ENCODE measurements at regions not wholly inside any gene's neighbourhood (a gene's known extent, or its start where the extent isn't known, plus 50 kb on each side); places are given as distances from the start of the nearest gene placed in this dataset.

DNA sequence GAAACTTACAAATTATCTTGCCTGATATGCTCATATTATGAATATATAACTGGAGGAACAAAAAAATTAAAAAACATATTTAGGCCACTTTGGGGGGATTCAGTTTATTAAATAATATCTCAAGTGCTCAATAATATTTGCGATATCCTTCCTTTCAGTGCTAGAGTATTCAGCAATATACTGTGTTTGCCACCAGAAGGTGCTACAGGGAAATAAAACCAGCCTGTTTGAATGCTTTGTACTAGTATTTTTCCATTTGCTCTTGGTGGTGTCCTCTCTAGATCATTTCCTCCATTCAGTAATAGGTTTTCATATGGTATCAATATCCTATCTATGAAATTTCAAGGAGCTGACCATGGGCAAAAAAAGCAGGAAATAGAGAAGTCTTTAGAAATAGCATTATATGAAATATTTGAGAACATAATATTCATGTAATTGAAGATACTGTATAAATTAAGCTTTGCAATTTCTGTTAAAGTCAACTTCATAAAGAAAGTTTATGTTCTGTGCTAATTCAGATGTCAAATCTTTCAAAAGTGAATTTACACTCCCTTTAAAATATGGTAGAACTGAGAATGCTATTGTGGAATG lies 106.2 kb upstream of the NAV3 start:
- ChIA-PET CTCF (no interaction called here), POLR2A (no interaction called here)
- no peak for ATAC-seq
- Mint-ChIP-seq H3K4me1 (ENCODE audit: low read depth) (no peaks in the 10 kb centered on the region), H3K9me3 (peaks cover 2% of the 10 kb centered on the region), H3K27ac (no peak overlapping the region), H3K36me3 (ENCODE audit: low read depth) (no peaks in the 10 kb centered on the region), H3K27me3 (no peaks in the 10 kb centered on the region), H3K4me3 (no peak overlapping the region)
- TF ChIP-seq, protein P1, sequence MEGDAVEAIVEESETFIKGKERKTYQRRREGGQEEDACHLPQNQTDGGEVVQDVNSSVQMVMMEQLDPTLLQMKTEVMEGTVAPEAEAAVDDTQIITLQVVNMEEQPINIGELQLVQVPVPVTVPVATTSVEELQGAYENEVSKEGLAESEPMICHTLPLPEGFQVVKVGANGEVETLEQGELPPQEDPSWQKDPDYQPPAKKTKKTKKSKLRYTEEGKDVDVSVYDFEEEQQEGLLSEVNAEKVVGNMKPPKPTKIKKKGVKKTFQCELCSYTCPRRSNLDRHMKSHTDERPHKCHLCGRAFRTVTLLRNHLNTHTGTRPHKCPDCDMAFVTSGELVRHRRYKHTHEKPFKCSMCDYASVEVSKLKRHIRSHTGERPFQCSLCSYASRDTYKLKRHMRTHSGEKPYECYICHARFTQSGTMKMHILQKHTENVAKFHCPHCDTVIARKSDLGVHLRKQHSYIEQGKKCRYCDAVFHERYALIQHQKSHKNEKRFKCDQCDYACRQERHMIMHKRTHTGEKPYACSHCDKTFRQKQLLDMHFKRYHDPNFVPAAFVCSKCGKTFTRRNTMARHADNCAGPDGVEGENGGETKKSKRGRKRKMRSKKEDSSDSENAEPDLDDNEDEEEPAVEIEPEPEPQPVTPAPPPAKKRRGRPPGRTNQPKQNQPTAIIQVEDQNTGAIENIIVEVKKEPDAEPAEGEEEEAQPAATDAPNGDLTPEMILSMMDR (IDR thresholded peaks at IDR 0.05), result no peak
- intact Hi-C loops (cut with micrococcal nuclease), result no loop called here
- DNase-seq, result no peak

DNA sequence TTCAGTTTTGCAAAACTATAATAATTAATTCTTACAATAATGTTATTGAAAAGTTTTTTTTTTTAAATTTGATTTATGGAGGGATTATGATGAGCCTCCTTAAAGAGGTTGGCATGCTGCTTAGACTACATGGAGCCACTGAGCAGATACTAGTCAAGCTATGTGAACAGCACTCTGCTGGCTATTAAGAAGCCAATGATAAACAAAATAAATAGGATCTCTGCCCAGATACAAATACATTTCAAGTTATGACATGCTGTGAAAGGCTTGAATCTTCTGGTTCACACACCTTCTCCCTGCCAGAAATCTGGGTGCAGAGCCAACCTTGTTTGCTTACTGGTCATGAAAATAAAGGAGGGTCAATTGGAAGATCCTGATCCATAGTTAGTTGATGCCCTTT lies 107.4 kb upstream of the NAV3 start:
- CTCF ChIA-PET, result no interaction called here
- H3K27ac Mint-ChIP-seq, result no peak overlapping the region

DNA sequence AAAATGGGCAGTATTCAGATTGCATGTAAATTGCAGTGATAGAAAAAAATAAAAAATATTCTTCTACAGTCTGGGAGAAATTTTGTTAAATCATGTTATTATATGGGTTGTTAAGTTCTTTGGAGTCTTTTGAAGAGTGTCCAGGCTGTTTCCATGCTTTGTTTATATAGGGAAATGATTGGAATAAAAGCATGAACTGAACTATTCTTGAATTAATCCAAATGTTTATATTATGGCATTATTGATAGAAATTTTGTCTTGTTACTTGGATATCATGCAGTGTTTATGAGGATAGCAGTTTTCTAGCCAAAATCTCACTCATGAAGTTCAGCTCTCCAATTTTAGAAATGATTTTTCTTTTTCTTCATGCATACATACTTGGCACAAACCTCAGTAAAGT lies 108.2 kb upstream of the NAV3 start:
- H3K9me3 Mint-ChIP-seq, result peaks cover 2% of the 10 kb centered on the region
- no peaks in the 10 kb centered on the region for H3K27me3 Mint-ChIP-seq
- intact Hi-C loops (cut with micrococcal nuclease), result no loop called here
- H3K36me3 Mint-ChIP-seq (ENCODE audit: low read depth), result no peaks in the 10 kb centered on the region
- no peak for ATAC-seq
- no peaks in the 10 kb centered on the region for H3K4me1 Mint-ChIP-seq (ENCODE audit: low read depth)
- no peak overlapping the region for H3K27ac Mint-ChIP-seq
- ChIA-PET POLR2A (no interaction called here), CTCF (no interaction called here)
- TF ChIP-seq, protein P1 (IDR thresholded peaks at IDR 0.05), result no peak
- no peak for DNase-seq
- no peak overlapping the region for H3K4me3 Mint-ChIP-seq

More for the DNA sequence above, 107.4 kb upstream of the NAV3 start:
- no peaks in the 10 kb centered on the region for H3K36me3 Mint-ChIP-seq (ENCODE audit: low read depth)
- ATAC-seq (no peak), DNase-seq (no peak)
- H3K27me3 Mint-ChIP-seq, result no peaks in the 10 kb centered on the region
- TF ChIP-seq, protein P1 (IDR thresholded peaks at IDR 0.05), result no peak
- H3K4me3 Mint-ChIP-seq, result no peak overlapping the region
- H3K4me1 Mint-ChIP-seq (ENCODE audit: low read depth), result no peaks in the 10 kb centered on the region
- intact Hi-C loops (cut with micrococcal nuclease), result no loop called here
- POLR2A ChIA-PET, result no interaction called here
- H3K9me3 Mint-ChIP-seq, result peaks cover 2% of the 10 kb centered on the region

DNA sequence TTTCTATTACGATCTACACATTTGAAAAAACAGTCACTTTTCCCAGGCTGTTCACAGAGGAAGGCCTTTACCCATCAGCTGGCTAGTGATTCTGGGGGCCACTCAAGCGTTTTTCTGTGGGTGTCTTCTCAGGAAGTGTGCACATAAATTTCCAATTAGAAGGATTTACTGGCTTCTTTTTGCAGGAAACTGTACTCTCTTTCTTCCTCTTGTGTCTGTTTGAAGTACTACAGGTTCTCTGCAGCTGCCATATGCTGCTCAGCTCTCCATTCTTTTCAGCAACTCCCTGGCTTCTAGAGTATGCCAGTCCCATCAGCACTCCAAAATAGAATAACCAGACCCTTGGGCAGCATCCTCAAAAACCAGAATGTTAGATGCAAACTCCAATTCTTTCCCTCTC lies 110.4 kb upstream of the NAV3 start:
- DNase-seq, result no peak
- TF ChIP-seq, protein P1 (IDR thresholded peaks at IDR 0.05), result no peak
- intact Hi-C loops (cut with micrococcal nuclease), result no loop called here
- Mint-ChIP-seq H3K4me1 (ENCODE audit: low read depth) (no peaks in the 10 kb centered on the region), H3K36me3 (ENCODE audit: low read depth) (no peaks in the 10 kb centered on the region), H3K27me3 (no peaks in the 10 kb centered on the region), H3K27ac (no peak overlapping the region), H3K4me3 (no peak overlapping the region), H3K9me3 (peaks cover 3% of the 10 kb centered on the region)
- CTCF ChIA-PET, result no interaction called here
- POLR2A ChIA-PET, result no interaction called here
- ATAC-seq, result no peak

DNA sequence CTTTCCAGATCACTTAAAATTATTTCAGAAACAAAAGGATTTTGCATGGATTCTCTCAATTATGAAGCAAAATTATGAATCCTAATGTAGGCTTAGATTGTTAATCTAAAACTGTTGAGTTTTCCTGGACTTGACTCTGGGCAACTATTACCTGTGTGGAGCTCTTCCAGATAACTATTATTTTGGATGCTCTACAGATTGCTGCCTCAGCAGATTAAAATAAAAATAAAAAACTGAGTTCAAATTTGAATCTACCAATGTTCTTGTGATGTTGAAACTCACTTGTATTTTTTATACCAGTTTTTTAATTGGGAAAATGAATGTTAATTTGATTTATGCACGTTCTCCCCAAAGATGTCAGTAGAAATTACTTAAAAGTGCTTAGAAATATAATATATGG lies 120.5 kb upstream of the NAV3 start:
- Mint-ChIP-seq H3K27ac (no peak overlapping the region), H3K27me3 (no peaks in the 10 kb centered on the region), H3K4me1 (ENCODE audit: low read depth) (no peaks in the 10 kb centered on the region), H3K36me3 (ENCODE audit: low read depth) (no peaks in the 10 kb centered on the region), H3K4me3 (no peak overlapping the region), H3K9me3 (peaks cover 5% of the 10 kb centered on the region)
- ChIA-PET CTCF (no interaction called here), POLR2A (no interaction called here)
- DNase-seq (no peak), ATAC-seq (no peak)
- intact Hi-C loops (cut with micrococcal nuclease), result no loop called here
- TF ChIP-seq, protein P1 (IDR thresholded peaks at IDR 0.05), result no peak
